HG03439 (cell line): ENCODE measurements at regions not wholly inside any gene's neighbourhood (a gene's known extent, or its start where the extent isn't known, plus 50 kb on each side); places are given as distances from the start of the nearest gene placed in this dataset.
A peak's percentile ranks its signal among the peaks of the same experiment; 100 is the strongest.

Experiments
- ATAC-seq: cut with Tn5 transposase; IDR thresholded peaks from one replicate; pipeline ENCODE4 v1.9.1; 2021; ENCODE audit warnings: mild to moderate bottlenecking, moderate library complexity; ENCODE audit not compliant: unreplicated experiment

- ATAC-seq, result no peak
Observed at GRCh38 chr18:73261923-73262322, 394.1 kb upstream of the NETO1 start.

GRCh38 chr18:73261243-73261642 is 393.5 kb upstream of the NETO1 start:
- ATAC-seq, result no peak

GRCh38 chr18:73258375-73259087 is 390.7 kb upstream of the NETO1 start:
- ATAC-seq, result no peak

GRCh38 chr18:73254564-73254963 is 386.8 kb upstream of the NETO1 start:
- no peak for ATAC-seq

GRCh38 chr18:73249030-73249429 is 381.2 kb upstream of the NETO1 start:
- no peak for ATAC-seq

GRCh38 chr18:73246763-73247162 is 379.0 kb upstream of the NETO1 start:
- no peak for ATAC-seq

- no peak for ATAC-seq
Observed at GRCh38 chr18:73245345-73245744, 377.6 kb upstream of the NETO1 start.

- no peak for ATAC-seq
Observed at GRCh38 chr18:73244401-73244800, 376.6 kb upstream of the NETO1 start.

GRCh38 chr18:73240899-73241298 is 373.1 kb upstream of the NETO1 start:
- ATAC-seq, result no peak

- peak; percentile 4 for ATAC-seq
Observed at GRCh38 chr18:73235921-73236320, 368.1 kb upstream of the NETO1 start.

GRCh38 chr18:73235491-73235890 is 367.7 kb upstream of the NETO1 start:
- ATAC-seq, result peak; percentile 99

- peak; percentile 60 for ATAC-seq
Observed at GRCh38 chr18:73232933-73233332, 365.1 kb upstream of the NETO1 start.

GRCh38 chr18:73220663-73221062 is 352.9 kb upstream of the NETO1 start:
- ATAC-seq, result no peak

GRCh38 chr18:73218293-73218692 is 350.5 kb upstream of the NETO1 start:
- no peak for ATAC-seq

- ATAC-seq, result no peak
Observed at GRCh38 chr18:73214970-73215369, 347.2 kb upstream of the NETO1 start.

- ATAC-seq, result no peak
Observed at GRCh38 chr18:73212442-73212841, 344.7 kb upstream of the NETO1 start.

GRCh38 chr18:73201940-73202339 is 334.2 kb upstream of the NETO1 start:
- ATAC-seq, result no peak

GRCh38 chr18:73199151-73199550 is 331.4 kb upstream of the NETO1 start:
- no peak for ATAC-seq

GRCh38 chr18:73189718-73190117 is 321.9 kb upstream of the NETO1 start:
- no peak for ATAC-seq

GRCh38 chr18:73168236-73168635 is 300.4 kb upstream of the NETO1 start:
- ATAC-seq, result no peak

- no peak for ATAC-seq
Observed at GRCh38 chr18:73164430-73164829, 296.6 kb upstream of the NETO1 start.

GRCh38 chr18:73163236-73163635 is 295.4 kb upstream of the NETO1 start:
- no peak for ATAC-seq

- no peak for ATAC-seq
Observed at GRCh38 chr18:73156117-73156516, 288.3 kb upstream of the NETO1 start.
